Keratinocyte (primary cell): ENCODE measurements at regions not wholly inside any gene's neighbourhood (a gene's known extent, or its start where the extent isn't known, plus 50 kb on each side); places are given as distances from the start of the nearest gene placed in this dataset.

ENCODE experiments used
- EZH2 ChIP-seq: IDR thresholded peaks from one replicate; pipeline ENCODE4 v1.6.1; 2012; ENCODE audit warnings: inconsistent platforms, mild to moderate bottlenecking, low read length, moderate library complexity
- TF ChIP-seq, protein P1 (sequence below), 3 experiments: IDR thresholded peaks in 1 of 3; conservative IDR thresholded peaks in 1 of 3; optimal IDR thresholded peaks in 1 of 3; 2 replicates in 2 of 3; 3 replicates in 1 of 3; pipeline versions ENCODE3 to v1.5.1; 2011; ENCODE audit warnings: low read length in 3 of 3, mild to moderate bottlenecking in 3 of 3, moderate library complexity in 2 of 3, control low read depth in 1 of 3, inconsistent platforms in 1 of 3; ENCODE audit not compliant: insufficient read depth in 2 of 3; ENCODE audit errors: extremely low read depth in 1 of 3

DNA sequence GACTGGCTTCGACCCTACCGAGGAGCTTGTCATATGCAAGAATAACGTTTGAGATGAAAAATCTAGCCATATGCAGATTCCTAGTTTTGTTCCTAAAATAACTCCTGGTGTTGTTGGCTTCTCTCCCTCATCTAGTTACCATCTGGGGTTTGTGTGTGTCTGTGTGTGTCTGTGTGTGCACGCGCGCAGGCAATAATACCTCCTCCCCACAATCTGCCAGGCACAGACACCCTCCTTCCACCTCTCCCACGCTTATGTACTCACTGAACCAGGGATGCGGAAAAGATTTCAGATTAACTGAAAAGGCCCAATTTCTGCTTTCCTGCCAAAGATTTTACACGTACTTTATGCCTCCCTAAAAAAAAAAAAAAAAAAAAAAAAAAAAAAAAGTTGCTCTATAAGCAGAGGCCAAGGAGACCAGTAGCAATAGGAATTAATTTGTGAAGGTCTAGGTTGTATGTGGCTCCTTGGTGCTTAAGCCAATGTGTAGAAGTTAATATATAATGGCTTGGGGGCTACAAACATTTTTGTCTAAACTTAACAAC is 452.7 kb downstream of the NUF2 start:
- TF ChIP-seq, protein P1, sequence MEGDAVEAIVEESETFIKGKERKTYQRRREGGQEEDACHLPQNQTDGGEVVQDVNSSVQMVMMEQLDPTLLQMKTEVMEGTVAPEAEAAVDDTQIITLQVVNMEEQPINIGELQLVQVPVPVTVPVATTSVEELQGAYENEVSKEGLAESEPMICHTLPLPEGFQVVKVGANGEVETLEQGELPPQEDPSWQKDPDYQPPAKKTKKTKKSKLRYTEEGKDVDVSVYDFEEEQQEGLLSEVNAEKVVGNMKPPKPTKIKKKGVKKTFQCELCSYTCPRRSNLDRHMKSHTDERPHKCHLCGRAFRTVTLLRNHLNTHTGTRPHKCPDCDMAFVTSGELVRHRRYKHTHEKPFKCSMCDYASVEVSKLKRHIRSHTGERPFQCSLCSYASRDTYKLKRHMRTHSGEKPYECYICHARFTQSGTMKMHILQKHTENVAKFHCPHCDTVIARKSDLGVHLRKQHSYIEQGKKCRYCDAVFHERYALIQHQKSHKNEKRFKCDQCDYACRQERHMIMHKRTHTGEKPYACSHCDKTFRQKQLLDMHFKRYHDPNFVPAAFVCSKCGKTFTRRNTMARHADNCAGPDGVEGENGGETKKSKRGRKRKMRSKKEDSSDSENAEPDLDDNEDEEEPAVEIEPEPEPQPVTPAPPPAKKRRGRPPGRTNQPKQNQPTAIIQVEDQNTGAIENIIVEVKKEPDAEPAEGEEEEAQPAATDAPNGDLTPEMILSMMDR (optimal IDR thresholded peaks at IDR 0.05 in 1 of 3, IDR thresholded peaks at IDR 0.05 in 1 of 3, conservative IDR thresholded peaks at IDR 0.05 in 1 of 3; ENCODE audit: extremely low read depth in 1 of 3, insufficient read depth in 2 of 3, low read length in 3 of 3), result no peak
- no peak for TF ChIP-seq EZH2
